GM19023 (cell line): ENCODE measurements at regions not wholly inside any gene's neighbourhood (a gene's known extent, or its start where the extent isn't known, plus 50 kb on each side); places are given as distances from the start of the nearest gene placed in this dataset.
"Not testable (repeated sequence)": the region's sequence is repeated elsewhere in the genome, so short reads cannot be mapped to it uniquely, and the experiment has no call there.

Source experiments
- ATAC-seq: cut with Tn5 transposase; IDR thresholded peaks from one replicate; pipeline ENCODE4 v1.9.1; 2021; ENCODE audit warnings: mild to moderate bottlenecking, moderate library complexity; ENCODE audit not compliant: unreplicated experiment

GRCh38 chr2:65589667-65590066, 157.3 kb upstream of the SPRED2 start:
- no peak for ATAC-seq

GRCh38 chr2:65587779-65588178, 155.4 kb upstream of the SPRED2 start:
- ATAC-seq, result no peak

GRCh38 chr2:65586516-65586915, 154.1 kb upstream of the SPRED2 start:
- no peak for ATAC-seq

GRCh38 chr2:65583061-65583460, 150.7 kb upstream of the SPRED2 start:
- no peak for ATAC-seq

- ATAC-seq, result no peak
Measured at GRCh38 chr2:65582364-65582763, 150.0 kb upstream of the SPRED2 start.

- ATAC-seq, result no peak
Measured at GRCh38 chr2:65580824-65581223, 148.4 kb upstream of the SPRED2 start.

- ATAC-seq, result no peak
Measured at GRCh38 chr2:65579506-65580235, 147.3 kb upstream of the SPRED2 start.

- no peak for ATAC-seq
Measured at GRCh38 chr2:65577654-65578053, 145.3 kb upstream of the SPRED2 start.

GRCh38 chr2:65576861-65577601, 144.6 kb upstream of the SPRED2 start:
- no peak for ATAC-seq

- no peak for ATAC-seq
Measured at GRCh38 chr2:65576278-65576677, 143.9 kb upstream of the SPRED2 start.

- ATAC-seq, result no peak
Measured at GRCh38 chr2:65574993-65575392, 142.6 kb upstream of the SPRED2 start.

GRCh38 chr2:65568656-65569440, 136.4 kb upstream of the SPRED2 start:
- ATAC-seq, result not testable (repeated sequence)

- no peak for ATAC-seq
Measured at GRCh38 chr2:65566617-65567016, 134.2 kb upstream of the SPRED2 start.

- no peak for ATAC-seq
Measured at GRCh38 chr2:65565681-65566080, 133.3 kb upstream of the SPRED2 start.

- ATAC-seq, result no peak
Measured at GRCh38 chr2:65564299-65564698, 131.9 kb upstream of the SPRED2 start.

- ATAC-seq, result no peak
Measured at GRCh38 chr2:65562890-65563289, 130.5 kb upstream of the SPRED2 start.

- ATAC-seq, result no peak
Measured at GRCh38 chr2:65558743-65559142, 126.3 kb upstream of the SPRED2 start.

GRCh38 chr2:65557616-65558573, 125.5 kb upstream of the SPRED2 start:
- ATAC-seq, result no peak

- no peak for ATAC-seq
Measured at GRCh38 chr2:65554765-65555591, 122.6 kb upstream of the SPRED2 start.
